DOHH2 (cell line): ENCODE measurements at regions not wholly inside any gene's neighbourhood (a gene's known extent, or its start where the extent isn't known, plus 50 kb on each side); places are given as distances from the start of the nearest gene placed in this dataset.

ENCODE experiments used
- H3F3A ChIP-seq: fragments of 200-600 bp; sonication (generic), shearing (Covaris generic); 2 replicates; pipeline ENCODE4 v1.6.0; 2016; ENCODE audit warnings: antibody characterized with exemption, mild to moderate bottlenecking; ENCODE audit not compliant: control insufficient read depth, insufficient read depth
- H3K27ac ChIP-seq: fragments of 200-600 bp; sonication (generic); 2 replicates; pipeline ENCODE4 v1.5.1; 2014; ENCODE audit warnings: low read depth, mild to moderate bottlenecking, low read length, moderate library complexity
- H3K27me3 ChIP-seq: fragments of 200-600 bp; sonication (generic); 2 replicates; pipeline ENCODE4 v1.6.1; 2014; ENCODE audit warnings: mild to moderate bottlenecking, low read length, mixed read lengths; ENCODE audit not compliant: control insufficient read depth
- H3K36me3 ChIP-seq: fragments of 200-600 bp; sonication (generic); 2 replicates; pipeline ENCODE4 v1.6.1; 2014; ENCODE audit warnings: mild to moderate bottlenecking, low read length, moderate library complexity, mixed read lengths; ENCODE audit not compliant: control insufficient read depth
- H3K4me1 ChIP-seq: fragments of 200-600 bp; sonication (generic); 2 replicates; pipeline ENCODE4 v1.6.1; 2014; ENCODE audit warnings: mild to moderate bottlenecking, low read length, mixed read lengths; ENCODE audit not compliant: control insufficient read depth
- H3K4me2 ChIP-seq: fragments of 200-600 bp; sonication (generic); 2 replicates; pipeline ENCODE4 v1.6.0; 2014; ENCODE audit warnings: mild to moderate bottlenecking, low read length, moderate library complexity
- H3K4me3 ChIP-seq: fragments of 200-600 bp; sonication (generic); 2 replicates; pipeline ENCODE4 v1.5.1; 2014; ENCODE audit warnings: mild to moderate bottlenecking, low read length, mixed read lengths
- H3K79me2 ChIP-seq: fragments of 200-600 bp; sonication (generic); 2 replicates; pipeline ENCODE4 v1.6.1; 2014; ENCODE audit warnings: mild to moderate bottlenecking, low read length, mixed read lengths; ENCODE audit not compliant: control insufficient read depth
- H3K9me2 ChIP-seq: fragments of 200-600 bp; sonication (generic); replicated peaks from 2 replicates; pipeline ENCODE4 v1.6.1; 2014; ENCODE audit warnings: mild to moderate bottlenecking, low read length, mixed read lengths; ENCODE audit not compliant: control insufficient read depth
- H3K9me3 ChIP-seq: fragments of 200-600 bp; sonication (generic); 2 replicates; pipeline ENCODE4 v1.6.1; 2014; ENCODE audit warnings: antibody characterized with exemption, low read length, mixed read lengths; ENCODE audit not compliant: control insufficient read depth, insufficient read depth
- H4K20me1 ChIP-seq: fragments of 200-600 bp; sonication (generic); 2 replicates; pipeline ENCODE4 v1.6.0; 2014; ENCODE audit warnings: low read depth, mild to moderate bottlenecking, antibody characterized with exemption, low read length, moderate library complexity; ENCODE audit not compliant: control insufficient read depth, insufficient read depth
- CTCF ChIP-seq: fragments of 200-600 bp; sonication (generic); IDR thresholded peaks from one replicate; pipeline ENCODE4 v1.5.1; 2014; ENCODE audit warnings: antibody characterized with exemption, mild to moderate bottlenecking, low read depth, low read length; ENCODE audit not compliant: poor library complexity, severe bottlenecking
- EZH2phosphoT487 ChIP-seq: fragments of 200-600 bp; sonication (generic); IDR thresholded peaks from 2 replicates; pipeline ENCODE4 v1.6.1; 2017; ENCODE audit warnings: borderline replicate concordance, mild to moderate bottlenecking, antibody characterized with exemption, low read length, moderate library complexity, mixed read lengths

GRCh38 chr5:82499725-82500244 is 221.6 kb upstream of the RPS23 start:
- H3K4me2 ChIP-seq, result no peak overlapping the region
- no peaks in the 10 kb centered on the region for H3K4me1 ChIP-seq
- no peaks in the 10 kb centered on the region for H3K9me2 ChIP-seq
- no peaks in the 10 kb centered on the region for H4K20me1 ChIP-seq
- H3K27ac ChIP-seq, result no peak overlapping the region
- no peaks in the 10 kb centered on the region for H3K27me3 ChIP-seq
- no peaks in the 10 kb centered on the region for H3K79me2 ChIP-seq
- no peak overlapping the region for H3K4me3 ChIP-seq
- H3K36me3 ChIP-seq, result no peaks in the 10 kb centered on the region
- no peaks in the 10 kb centered on the region for H3K9me3 ChIP-seq
- no peaks in the 10 kb centered on the region for H3F3A ChIP-seq
- TF ChIP-seq EZH2phosphoT487, result no peak
- no peak for TF ChIP-seq CTCF

- H3F3A ChIP-seq, result no peaks in the 10 kb centered on the region
Observed at GRCh38 chr5:82497242-82497641, 219.1 kb upstream of the RPS23 start.

GRCh38 chr5:82494942-82495341 is 216.8 kb upstream of the RPS23 start:
- H3K4me2 ChIP-seq, result no peak overlapping the region
- no peaks in the 10 kb centered on the region for H4K20me1 ChIP-seq
- TF ChIP-seq CTCF, result no peak
- no peak for TF ChIP-seq EZH2phosphoT487
- no peak overlapping the region for H3K4me3 ChIP-seq
- no peaks in the 10 kb centered on the region for H3F3A ChIP-seq
- no peaks in the 10 kb centered on the region for H3K36me3 ChIP-seq
- no peaks in the 10 kb centered on the region for H3K79me2 ChIP-seq
- H3K27ac ChIP-seq, result no peak overlapping the region
- no peaks in the 10 kb centered on the region for H3K27me3 ChIP-seq
- no peaks in the 10 kb centered on the region for H3K9me2 ChIP-seq
- no peaks in the 10 kb centered on the region for H3K4me1 ChIP-seq
- H3K9me3 ChIP-seq, result no peaks in the 10 kb centered on the region

More at GRCh38 chr5:82497242-82497641, 219.1 kb upstream of the RPS23 start:
- no peak overlapping the region for H3K4me2 ChIP-seq
- H3K27me3 ChIP-seq, result no peaks in the 10 kb centered on the region
- no peaks in the 10 kb centered on the region for H3K4me1 ChIP-seq
- H3K9me3 ChIP-seq, result no peaks in the 10 kb centered on the region
- H4K20me1 ChIP-seq, result no peaks in the 10 kb centered on the region
- TF ChIP-seq CTCF, result no peak
- no peak for TF ChIP-seq EZH2phosphoT487
- H3K36me3 ChIP-seq, result no peaks in the 10 kb centered on the region
- H3K27ac ChIP-seq, result no peak overlapping the region
- H3K79me2 ChIP-seq, result no peaks in the 10 kb centered on the region
- H3K9me2 ChIP-seq, result no peaks in the 10 kb centered on the region
- H3K4me3 ChIP-seq, result no peak overlapping the region
